ENCODE measurements at regions not wholly inside any gene's neighbourhood (a gene's known extent, or its start where the extent isn't known, plus 50 kb on each side); places are given as distances from the start of the nearest gene placed in this dataset.
"Not testable (repeated sequence)": the region's sequence is repeated elsewhere in the genome, so short reads cannot be mapped to it uniquely, and the experiment has no call there.

- no peak for DNase-seq (ENCODE audit: low read depth)
These were observed 1088.6 kb upstream of the EPHA6 start for GRCh38 chr3:95725770-95726169.

- DNase-seq (ENCODE audit: low read depth) = no peak
These were observed 1082.6 kb upstream of the EPHA6 start for GRCh38 chr3:95731753-95732152.

- no peak for DNase-seq (ENCODE audit: low read depth)
These were observed 1081.1 kb upstream of the EPHA6 start for GRCh38 chr3:95733336-95733735.

GRCh38 chr3:95738045-95738444, 1076.3 kb upstream of the EPHA6 start:
- no peak for DNase-seq (ENCODE audit: low read depth)

- not testable (repeated sequence) for DNase-seq (ENCODE audit: low read depth)
These were observed 1069.5 kb upstream of the EPHA6 start for GRCh38 chr3:95744896-95745295.

- no peak for DNase-seq (ENCODE audit: low read depth)
These were observed 1064.3 kb upstream of the EPHA6 start for GRCh38 chr3:95750097-95750496.

- no peak for DNase-seq (ENCODE audit: low read depth)
These were observed 1062.9 kb upstream of the EPHA6 start for GRCh38 chr3:95751509-95751908.

- DNase-seq (ENCODE audit: low read depth) = no peak
These were observed 1062.2 kb upstream of the EPHA6 start for GRCh38 chr3:95752199-95752598.

- no peak for DNase-seq (ENCODE audit: low read depth)
These were observed 1055.7 kb upstream of the EPHA6 start for GRCh38 chr3:95758707-95759106.

- DNase-seq (ENCODE audit: low read depth) = no peak
These were observed 1054.6 kb upstream of the EPHA6 start for GRCh38 chr3:95759614-95760301.

- no peak for DNase-seq (ENCODE audit: low read depth)
These were observed 1038.8 kb upstream of the EPHA6 start for GRCh38 chr3:95775486-95776094.

GRCh38 chr3:95781598-95781997, 1032.8 kb upstream of the EPHA6 start:
- DNase-seq (ENCODE audit: low read depth) = no peak

- DNase-seq (ENCODE audit: low read depth) = no peak
These were observed 1025.3 kb upstream of the EPHA6 start for GRCh38 chr3:95789111-95789510.

- DNase-seq (ENCODE audit: low read depth) = no peak
These were observed 1017.3 kb upstream of the EPHA6 start for GRCh38 chr3:95797081-95797480.

GRCh38 chr3:95798628-95799027, 1015.8 kb upstream of the EPHA6 start:
- DNase-seq (ENCODE audit: low read depth) = no peak

- DNase-seq (ENCODE audit: low read depth) = no peak
These were observed 1003.9 kb upstream of the EPHA6 start for GRCh38 chr3:95810462-95810861.

GRCh38 chr3:95813244-95813643, 1001.1 kb upstream of the EPHA6 start:
- DNase-seq (ENCODE audit: low read depth) = no peak

- no peak for DNase-seq (ENCODE audit: low read depth)
These were observed 998.6 kb upstream of the EPHA6 start for GRCh38 chr3:95815828-95816227.

GRCh38 chr3:95826419-95826818, 988.0 kb upstream of the EPHA6 start:
- no peak for DNase-seq (ENCODE audit: low read depth)

- DNase-seq (ENCODE audit: low read depth) = no peak
These were observed 982.2 kb upstream of the EPHA6 start for GRCh38 chr3:95832146-95832545.

GRCh38 chr3:95860628-95861027, 953.8 kb upstream of the EPHA6 start:
- DNase-seq (ENCODE audit: low read depth) = not testable (repeated sequence)

- no peak for DNase-seq (ENCODE audit: low read depth)
These were observed 930.6 kb upstream of the EPHA6 start for GRCh38 chr3:95883801-95884200.

GRCh38 chr3:95886616-95887015, 927.8 kb upstream of the EPHA6 start:
- no peak for DNase-seq (ENCODE audit: low read depth)
